ENCODE measurements at regions not wholly inside any gene's neighbourhood (a gene's known extent, or its start where the extent isn't known, plus 50 kb on each side); places are given as distances from the start of the nearest gene placed in this dataset.

DNA sequence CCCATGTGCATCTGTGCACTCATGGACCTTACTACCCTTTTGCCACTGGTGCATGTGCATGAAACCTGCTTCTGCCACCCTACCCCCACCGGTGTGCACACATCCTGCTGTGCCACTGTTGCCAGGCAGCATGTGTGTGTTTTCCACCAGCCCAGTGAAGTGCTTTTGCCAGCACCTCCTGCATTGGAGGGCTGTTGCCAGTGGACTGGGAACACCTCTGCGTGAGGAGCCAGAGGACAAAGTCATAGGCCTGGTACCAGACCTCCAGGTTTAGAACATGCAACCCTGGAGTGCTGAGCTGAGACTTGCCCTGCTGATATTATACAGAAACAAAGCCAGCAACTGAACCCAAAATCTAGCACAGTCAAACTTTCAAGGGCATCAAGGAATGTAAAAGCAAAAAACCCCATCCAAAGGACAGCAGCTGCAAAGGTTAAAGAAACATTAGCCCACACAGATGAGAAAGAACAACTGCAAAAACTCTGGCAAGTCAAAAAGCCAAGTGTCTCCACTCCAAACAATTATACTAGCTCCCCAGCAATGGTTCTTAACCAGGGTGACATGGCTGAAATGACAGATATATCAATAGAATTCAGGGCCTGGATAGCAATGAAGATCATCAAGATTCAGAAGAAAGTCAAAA lies 70.6 kb upstream of the PTPN3 start:
- Histone ChIP-seq H3K4me2 (ENCODE audit: low read depth, low read length) (no peak overlapping the region), H3K18ac (ENCODE audit: low read depth, low read length) (no peak overlapping the region), H2BK5ac (ENCODE audit: low read depth, low read length, poor library complexity, severe bottlenecking) (no peak overlapping the region), H2BK120ac (ENCODE audit: low read depth, low read length) (no peak overlapping the region), H3K36me3 (ENCODE audit: control insufficient read depth, insufficient read depth, low read length) (no peaks in the 10 kb centered on the region), H3K23ac (ENCODE audit: low read depth, low read length) (no peak overlapping the region), H3K56ac (ENCODE audit: extremely low read depth, insufficient read depth, low read length) (no peak overlapping the region), H3K79me1 (ENCODE audit: low read depth in 1 of 2, low read length in 2 of 2) (no peaks in the 10 kb centered on the region), H3K4ac (ENCODE audit: low read depth, low read length) (no peak overlapping the region), H2AFZ (replicated peaks; ENCODE audit: low read length, poor library complexity) (no peak overlapping the region), H3K9me1 (ENCODE audit: insufficient read depth, low read length) (no peaks in the 10 kb centered on the region), H3K27ac (ENCODE audit: insufficient read depth, low read length) (no peak overlapping the region), H3K14ac (replicated peaks; ENCODE audit: low read depth, low read length) (no peak overlapping the region), H3K27me3 (ENCODE audit: control insufficient read depth, insufficient read depth, low read length) (peaks cover 26% of the 10 kb centered on the region), H3K4me3 (ENCODE audit: insufficient read depth, low read depth, low read length) (no peak overlapping the region), H2AK9ac (replicated peaks; ENCODE audit: low read depth, low read length, poor library complexity) (no peak overlapping the region), H4K5ac (ENCODE audit: low read depth, low read length) (no peak overlapping the region), H3K4me1 (ENCODE audit: control insufficient read depth, insufficient read depth, low read length) (no peaks in the 10 kb centered on the region), H3K9me3 (ENCODE audit: control insufficient read depth, insufficient read depth, low read length) (no peaks in the 10 kb centered on the region; the same call in 1 of the 2 replicates), H4K20me1 (ENCODE audit: insufficient read depth, low read length) (no peaks in the 10 kb centered on the region), H3K9ac (ENCODE audit: low read depth, low read length) (no peak overlapping the region), H4K91ac (ENCODE audit: insufficient read depth, low read depth, low read length) (no peak overlapping the region), H2AK5ac (ENCODE audit: low read depth, low read length) (no peak overlapping the region), H4K8ac (ENCODE audit: low read depth in 2 of 2, low read length in 2 of 2) (no peak overlapping the region), H2BK15ac (ENCODE audit: low read depth, low read length) (no peak overlapping the region), H2BK20ac (ENCODE audit: low read depth, low read length) (no peak overlapping the region)
- intact Hi-C loops (cut with micrococcal nuclease) (no loop called here), in situ Hi-C loops (cut with MboI; ENCODE audit: low sequenced_read_pairs) (no loop called here), dilution Hi-C loops (cut with HindIII; ENCODE audit: low sequenced_read_pairs, unreplicated experiment) (no loop called here)
- ATAC-seq (ENCODE audit: low read depth) (no peak), DNase-seq (no peak)
- TF ChIP-seq FOS (IDR thresholded peaks at IDR 0.05; ENCODE audit: low read depth, low read length) = no peak
- TF ChIP-seq MAZ (IDR thresholded peaks at IDR 0.05; ENCODE audit: borderline replicate concordance, low read depth, low read length) = no peak
- TF ChIP-seq, protein P1, sequence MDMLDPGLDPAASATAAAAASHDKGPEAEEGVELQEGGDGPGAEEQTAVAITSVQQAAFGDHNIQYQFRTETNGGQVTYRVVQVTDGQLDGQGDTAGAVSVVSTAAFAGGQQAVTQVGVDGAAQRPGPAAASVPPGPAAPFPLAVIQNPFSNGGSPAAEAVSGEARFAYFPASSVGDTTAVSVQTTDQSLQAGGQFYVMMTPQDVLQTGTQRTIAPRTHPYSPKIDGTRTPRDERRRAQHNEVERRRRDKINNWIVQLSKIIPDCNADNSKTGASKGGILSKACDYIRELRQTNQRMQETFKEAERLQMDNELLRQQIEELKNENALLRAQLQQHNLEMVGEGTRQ (IDR thresholded peaks at IDR 0.05; ENCODE audit: low read depth, low read length) = no peak
- no peak for TF ChIP-seq CHD1 (IDR thresholded peaks at IDR 0.05; ENCODE audit: low read depth, low read length)
- no peak for TF ChIP-seq BHLHE40 (IDR thresholded peaks at IDR 0.05; ENCODE audit: low read depth, low read length)
- TF ChIP-seq SMC3 (IDR thresholded peaks at IDR 0.05; ENCODE audit: low read depth, low read length) = no peak
- no peak for TF ChIP-seq RCOR1 (IDR thresholded peaks at IDR 0.05; ENCODE audit: insufficient replicate concordance, low read length)
- TF ChIP-seq POLR2A (IDR thresholded peaks at IDR 0.05; ENCODE audit: low read depth, low read length) = no peak
- no peak for TF ChIP-seq CEBPB (IDR thresholded peaks at IDR 0.05; ENCODE audit: low read depth, low read length)
- TF ChIP-seq RAD21 (IDR thresholded peaks at IDR 0.05; ENCODE audit: low read length) = no peak
- no peak for TF ChIP-seq RFX5 (IDR thresholded peaks at IDR 0.05; ENCODE audit: low read depth, low read length)
- TF ChIP-seq MXI1 (IDR thresholded peaks at IDR 0.05; ENCODE audit: borderline replicate concordance, low read depth, low read length) = no peak
- TF ChIP-seq MAFK (IDR thresholded peaks at IDR 0.05; ENCODE audit: low read depth, low read length) = no peak
- CTCF ChIA-PET = no interaction called here
- no CpG with 5 or more reads among the region's 2 CpGs for WGBS, 2 experiments (ENCODE audit: extremely low coverage in 2 of 2, insufficient read length in 1 of 2)
- no TSS peak for BruUV-seq (replicated peaks)
- POLR2A ChIA-PET (ENCODE audit: unreplicated experiment) = no interaction called here

Measured in IMR-90 (cell line).